CD4-positive, alpha-beta T cell treated with Interleukin-10 for 1 hour (primary cell): ENCODE measurements at regions not wholly inside any gene's neighbourhood (a gene's known extent, or its start where the extent isn't known, plus 50 kb on each side); places are given as distances from the start of the nearest gene placed in this dataset.

Experiments used
- DNase-seq: peaks from one replicate; pipeline ENCODE4 v3.0.0-alpha.2; 2020

- no peak for DNase-seq
These were observed 185.1 kb downstream of the INHBA start for GRCh38 chr7:41517771-41518170.

- no peak for DNase-seq
These were observed 194.1 kb downstream of the INHBA start for GRCh38 chr7:41508755-41509154.

GRCh38 chr7:41507686-41508268 is 195.1 kb downstream of the INHBA start:
- no peak for DNase-seq

GRCh38 chr7:41504214-41504980 is 198.5 kb downstream of the INHBA start:
- no peak for DNase-seq

GRCh38 chr7:41503438-41503837 is 199.5 kb downstream of the INHBA start:
- no peak for DNase-seq

GRCh38 chr7:41501466-41501865 is 201.4 kb downstream of the INHBA start:
- no peak for DNase-seq

GRCh38 chr7:41501006-41501405 is 201.9 kb downstream of the INHBA start:
- DNase-seq = no peak

GRCh38 chr7:41492603-41493002 is 210.3 kb downstream of the INHBA start:
- no peak for DNase-seq

GRCh38 chr7:41491883-41492471 is 210.9 kb downstream of the INHBA start:
- no peak for DNase-seq

GRCh38 chr7:41491308-41491707 is 211.6 kb downstream of the INHBA start:
- no peak for DNase-seq

GRCh38 chr7:41489885-41490284 is 213.0 kb downstream of the INHBA start:
- no peak for DNase-seq

GRCh38 chr7:41487229-41487940 is 215.5 kb downstream of the INHBA start:
- DNase-seq = no peak

- DNase-seq = no peak
These were observed 221.5 kb downstream of the INHBA start for GRCh38 chr7:41481353-41481752.

- DNase-seq = no peak
These were observed 224.7 kb downstream of the INHBA start for GRCh38 chr7:41478187-41478586.

GRCh38 chr7:41476460-41476803 is 226.5 kb downstream of the INHBA start:
- no peak for DNase-seq

GRCh38 chr7:41475801-41476459 is 227.0 kb downstream of the INHBA start:
- no peak for DNase-seq

GRCh38 chr7:41472427-41473125 is 230.3 kb downstream of the INHBA start:
- DNase-seq = no peak

GRCh38 chr7:41470081-41470480 is 232.8 kb downstream of the INHBA start:
- DNase-seq = no peak

GRCh38 chr7:41467596-41467995 is 235.3 kb downstream of the INHBA start:
- no peak for DNase-seq

- DNase-seq = no peak
These were observed 236.0 kb downstream of the INHBA start for GRCh38 chr7:41466760-41467384.

GRCh38 chr7:41465571-41465970 is 237.3 kb downstream of the INHBA start:
- DNase-seq = no peak
